Skeletal muscle satellite cell (primary cell): ENCODE measurements at regions not wholly inside any gene's neighbourhood (a gene's known extent, or its start where the extent isn't known, plus 50 kb on each side); places are given as distances from the start of the nearest gene placed in this dataset.

ENCODE experiments used
- H3K27me3 ChIP-seq: 2 replicates; pipeline ENCODE4 v1.7.0; 2013; ENCODE audit warnings: low read length; ENCODE audit not compliant: control insufficient read depth, insufficient read depth
- H3K36me3 ChIP-seq: 2 replicates; pipeline ENCODE4 v1.7.0; 2013; ENCODE audit warnings: mild to moderate bottlenecking, control low read depth, low read length; ENCODE audit not compliant: insufficient read depth
- H3K4me1 ChIP-seq: 2 replicates; pipeline ENCODE4 v1.7.0; 2013; ENCODE audit warnings: low read length; ENCODE audit not compliant: control insufficient read depth, insufficient read depth
- H3K4me2 ChIP-seq: 2 replicates; pipeline ENCODE4 v1.7.0; 2013; ENCODE audit warnings: mild to moderate bottlenecking, low read length
- H3K4me3 ChIP-seq: 2 replicates; pipeline ENCODE4 v1.7.0; 2013; ENCODE audit warnings: low read length
- H3K9ac ChIP-seq: 2 replicates; pipeline ENCODE4 v1.7.0; 2013; ENCODE audit warnings: mild to moderate bottlenecking, low read depth, low read length, moderate library complexity
- H3K9me3 ChIP-seq: replicated peaks from 2 replicates; pipeline ENCODE4 v1.7.0; 2013; ENCODE audit warnings: mild to moderate bottlenecking, control low read depth, low read length

GRCh38 chr19:56949626-56950025 is 109.1 kb upstream of the PEG3 start:
- H3K9ac ChIP-seq, result no peak overlapping the region
- H3K36me3 ChIP-seq, result no peaks in the 10 kb centered on the region
- H3K27me3 ChIP-seq, result no peaks in the 10 kb centered on the region
- no peaks in the 10 kb centered on the region for H3K9me3 ChIP-seq
- H3K4me2 ChIP-seq, result no peak overlapping the region
- H3K4me3 ChIP-seq, result no peak overlapping the region
- H3K4me1 ChIP-seq, result no peaks in the 10 kb centered on the region

GRCh38 chr19:56951672-56952071 is 111.1 kb upstream of the PEG3 start:
- no peaks in the 10 kb centered on the region for H3K4me1 ChIP-seq
- H3K36me3 ChIP-seq, result no peaks in the 10 kb centered on the region
- no peak overlapping the region for H3K4me3 ChIP-seq
- H3K4me2 ChIP-seq, result no peak overlapping the region
- no peaks in the 10 kb centered on the region for H3K27me3 ChIP-seq
- no peak overlapping the region for H3K9ac ChIP-seq
- peaks cover 3% of the 10 kb centered on the region for H3K9me3 ChIP-seq

- no peaks in the 10 kb centered on the region for H3K36me3 ChIP-seq
- H3K4me2 ChIP-seq, result no peak overlapping the region
- no peak overlapping the region for H3K4me3 ChIP-seq
- no peak overlapping the region for H3K9ac ChIP-seq
- H3K4me1 ChIP-seq, result no peaks in the 10 kb centered on the region
- peaks cover 7% of the 10 kb centered on the region for H3K9me3 ChIP-seq
- H3K27me3 ChIP-seq, result no peaks in the 10 kb centered on the region
These were observed 112.9 kb upstream of the PEG3 start for GRCh38 chr19:56953470-56953869.

- Histone ChIP-seq H3K36me3 (no peaks in the 10 kb centered on the region), H3K4me3 (no peak overlapping the region), H3K27me3 (no peaks in the 10 kb centered on the region), H3K9me3 (peaks cover 7% of the 10 kb centered on the region), H3K4me2 (no peak overlapping the region), H3K4me1 (no peaks in the 10 kb centered on the region), H3K9ac (no peak overlapping the region)
These were observed 115.2 kb upstream of the PEG3 start for GRCh38 chr19:56955637-56956216.

- peaks cover 7% of the 10 kb centered on the region for H3K9me3 ChIP-seq
- no peaks in the 10 kb centered on the region for H3K4me1 ChIP-seq
- H3K4me2 ChIP-seq, result no peak overlapping the region
- H3K27me3 ChIP-seq, result no peaks in the 10 kb centered on the region
- no peak overlapping the region for H3K4me3 ChIP-seq
- H3K36me3 ChIP-seq, result no peaks in the 10 kb centered on the region
- no peak overlapping the region for H3K9ac ChIP-seq
These were observed 116.1 kb upstream of the PEG3 start for GRCh38 chr19:56956503-56957226.

GRCh38 chr19:56959205-56959604 is 118.7 kb upstream of the PEG3 start:
- Histone ChIP-seq H3K4me3 (no peak overlapping the region), H3K4me1 (no peaks in the 10 kb centered on the region), H3K27me3 (no peaks in the 10 kb centered on the region), H3K9me3 (peaks cover 11% of the 10 kb centered on the region), H3K36me3 (no peaks in the 10 kb centered on the region), H3K4me2 (no peak overlapping the region), H3K9ac (no peak overlapping the region)

GRCh38 chr19:56960959-56961543 is 120.5 kb upstream of the PEG3 start:
- no peaks in the 10 kb centered on the region for H3K36me3 ChIP-seq
- H3K9ac ChIP-seq, result no peak overlapping the region
- no peaks in the 10 kb centered on the region for H3K27me3 ChIP-seq
- no peak overlapping the region for H3K4me2 ChIP-seq
- peaks cover 11% of the 10 kb centered on the region for H3K9me3 ChIP-seq
- H3K4me3 ChIP-seq, result no peak overlapping the region
- H3K4me1 ChIP-seq, result no peaks in the 10 kb centered on the region

GRCh38 chr19:56964410-56964920 is 123.9 kb upstream of the PEG3 start:
- H3K4me1 ChIP-seq, result no peaks in the 10 kb centered on the region
- no peaks in the 10 kb centered on the region for H3K36me3 ChIP-seq
- no peak overlapping the region for H3K4me2 ChIP-seq
- no peaks in the 10 kb centered on the region for H3K27me3 ChIP-seq
- peaks cover 14% of the 10 kb centered on the region for H3K9me3 ChIP-seq
- H3K4me3 ChIP-seq, result no peak overlapping the region
- no peak overlapping the region for H3K9ac ChIP-seq

GRCh38 chr19:56966225-56966696 is 125.7 kb upstream of the PEG3 start:
- no peaks in the 10 kb centered on the region for H3K27me3 ChIP-seq
- no peak overlapping the region for H3K4me2 ChIP-seq
- peaks cover 19% of the 10 kb centered on the region for H3K9me3 ChIP-seq
- H3K9ac ChIP-seq, result no peak overlapping the region
- H3K36me3 ChIP-seq, result no peaks in the 10 kb centered on the region
- H3K4me3 ChIP-seq, result no peak overlapping the region
- H3K4me1 ChIP-seq, result no peaks in the 10 kb centered on the region

- H3K27me3 ChIP-seq, result no peaks in the 10 kb centered on the region
- no peaks in the 10 kb centered on the region for H3K4me1 ChIP-seq
- H3K36me3 ChIP-seq, result no peaks in the 10 kb centered on the region
- H3K9ac ChIP-seq, result no peak overlapping the region
- H3K9me3 ChIP-seq, result peaks cover 19% of the 10 kb centered on the region
- H3K4me2 ChIP-seq, result no peak overlapping the region
- no peak overlapping the region for H3K4me3 ChIP-seq
These were observed 126.3 kb upstream of the PEG3 start for GRCh38 chr19:56966697-56967299.

- H3K9me3 ChIP-seq, result peaks cover 15% of the 10 kb centered on the region
- no peak overlapping the region for H3K9ac ChIP-seq
- H3K4me2 ChIP-seq, result no peak overlapping the region
- no peaks in the 10 kb centered on the region for H3K4me1 ChIP-seq
- no peak overlapping the region for H3K4me3 ChIP-seq
- no peaks in the 10 kb centered on the region for H3K27me3 ChIP-seq
- H3K36me3 ChIP-seq, result no peaks in the 10 kb centered on the region
These were observed 128.6 kb upstream of the PEG3 start for GRCh38 chr19:56969156-56969555.
